ENCODE measurements at regions not wholly inside any gene's neighbourhood (a gene's known extent, or its start where the extent isn't known, plus 50 kb on each side); places are given as distances from the start of the nearest gene placed in this dataset.

- no peaks in the 10 kb centered on the region for H3K27me3 Mint-ChIP-seq
- POLR2A ChIA-PET = no interaction called here
- Histone ChIP-seq H3K9me3 (ENCODE audit: control insufficient read depth in 1 of 2, insufficient read depth in 1 of 2, low read length in 2 of 2) (peaks cover 0 to 6% of the 10 kb centered on the region in 2 experiments), H3K27ac (ENCODE audit: low read depth in 1 of 2, low read length in 2 of 2) (no peak overlapping the region), H3K27me3 (ENCODE audit: control insufficient read depth in 1 of 2, insufficient read depth in 2 of 2, low read length in 2 of 2) (no peaks in the 10 kb centered on the region), H3K4me1 (ENCODE audit: insufficient read depth, low read length) (no peaks in the 10 kb centered on the region), H3K4me3 (ENCODE audit: low read length) (no peak overlapping the region), H3K36me3 (ENCODE audit: insufficient read depth, low read length) (no peaks in the 10 kb centered on the region)
- no peak for DNase-seq
- TF ChIP-seq CTCF (IDR thresholded peaks at IDR 0.05) = no peak
- no peak for ATAC-seq (ENCODE audit: poor library complexity)
- no peak overlapping the region for H3K4me3 Mint-ChIP-seq
- no peaks in the 10 kb centered on the region for H3K4me1 Mint-ChIP-seq (ENCODE audit: low read depth)
- H3K36me3 Mint-ChIP-seq (ENCODE audit: low read depth) = no peaks in the 10 kb centered on the region
- H3K27ac Mint-ChIP-seq = no peak overlapping the region
- intact Hi-C loops (cut with DNase I, micrococcal nuclease) = no loop called here
- peaks cover 3% of the 10 kb centered on the region for H3K9me3 Mint-ChIP-seq
- CTCF ChIA-PET = no interaction called here
Measured at GRCh38 chr1:219325368-219325742, 151.7 kb downstream of the LYPLAL1 start.

GRCh38 chr1:219324629-219325367 is 151.1 kb downstream of the LYPLAL1 start:
- Mint-ChIP-seq H3K4me1 (ENCODE audit: low read depth) (no peaks in the 10 kb centered on the region), H3K27ac (no peak overlapping the region), H3K27me3 (no peaks in the 10 kb centered on the region), H3K9me3 (peaks cover 3% of the 10 kb centered on the region), H3K36me3 (ENCODE audit: low read depth) (no peaks in the 10 kb centered on the region), H3K4me3 (no peak overlapping the region)
- no peak for DNase-seq
- no peak overlapping the region for H3K27ac ChIP-seq (ENCODE audit: low read depth in 1 of 2, low read length in 2 of 2)
- POLR2A ChIA-PET = no interaction called here
- CTCF ChIA-PET = no interaction called here
- intact Hi-C loops (cut with DNase I, micrococcal nuclease) = no loop called here
- H3K27me3 ChIP-seq (ENCODE audit: control insufficient read depth in 1 of 2, insufficient read depth in 2 of 2, low read length in 2 of 2) = no peaks in the 10 kb centered on the region
- TF ChIP-seq CTCF (IDR thresholded peaks at IDR 0.05) = no peak
- peaks cover 0 to 6% of the 10 kb centered on the region in 2 experiments for H3K9me3 ChIP-seq (ENCODE audit: control insufficient read depth in 1 of 2, insufficient read depth in 1 of 2, low read length in 2 of 2)
- H3K36me3 ChIP-seq (ENCODE audit: insufficient read depth, low read length) = no peaks in the 10 kb centered on the region
- no peak overlapping the region for H3K4me3 ChIP-seq (ENCODE audit: low read length)
- ATAC-seq (ENCODE audit: poor library complexity) = no peak
- H3K4me1 ChIP-seq (ENCODE audit: insufficient read depth, low read length) = no peaks in the 10 kb centered on the region

GRCh38 chr1:219324171-219324570 is 150.5 kb downstream of the LYPLAL1 start:
- Mint-ChIP-seq H3K27ac (no peak overlapping the region), H3K36me3 (ENCODE audit: low read depth) (no peaks in the 10 kb centered on the region), H3K4me1 (ENCODE audit: low read depth) (no peaks in the 10 kb centered on the region), H3K9me3 (peaks cover 3% of the 10 kb centered on the region), H3K27me3 (no peaks in the 10 kb centered on the region), H3K4me3 (no peak overlapping the region)
- ChIA-PET CTCF (no interaction called here), POLR2A (no interaction called here)
- H3K36me3 ChIP-seq (ENCODE audit: insufficient read depth, low read length) = no peaks in the 10 kb centered on the region
- no peaks in the 10 kb centered on the region for H3K4me1 ChIP-seq (ENCODE audit: insufficient read depth, low read length)
- H3K9me3 ChIP-seq (ENCODE audit: control insufficient read depth in 1 of 2, insufficient read depth in 1 of 2, low read length in 2 of 2) = peaks cover 0 to 6% of the 10 kb centered on the region in 2 experiments
- intact Hi-C loops (cut with DNase I, micrococcal nuclease) = no loop called here
- DNase-seq (no peak), ATAC-seq (ENCODE audit: poor library complexity) (no peak)
- H3K4me3 ChIP-seq (ENCODE audit: low read length) = no peak overlapping the region
- H3K27ac ChIP-seq (ENCODE audit: low read depth in 1 of 2, low read length in 2 of 2) = no peak overlapping the region
- no peaks in the 10 kb centered on the region for H3K27me3 ChIP-seq (ENCODE audit: control insufficient read depth in 1 of 2, insufficient read depth in 2 of 2, low read length in 2 of 2)
- TF ChIP-seq CTCF (IDR thresholded peaks at IDR 0.05) = no peak
